HG02970 (cell line): ENCODE measurements at regions not wholly inside any gene's neighbourhood (a gene's known extent, or its start where the extent isn't known, plus 50 kb on each side); places are given as distances from the start of the nearest gene placed in this dataset.
"Not testable (repeated sequence)": the region's sequence is repeated elsewhere in the genome, so short reads cannot be mapped to it uniquely, and the experiment has no call there.

ENCODE experiments used
- ATAC-seq: cut with Tn5 transposase; IDR thresholded peaks from one replicate; pipeline ENCODE4 v1.9.1; 2021; ENCODE audit warnings: mild to moderate bottlenecking, moderate library complexity, moderate number of reproducible peaks; ENCODE audit not compliant: unreplicated experiment, low FRiP score

DNA sequence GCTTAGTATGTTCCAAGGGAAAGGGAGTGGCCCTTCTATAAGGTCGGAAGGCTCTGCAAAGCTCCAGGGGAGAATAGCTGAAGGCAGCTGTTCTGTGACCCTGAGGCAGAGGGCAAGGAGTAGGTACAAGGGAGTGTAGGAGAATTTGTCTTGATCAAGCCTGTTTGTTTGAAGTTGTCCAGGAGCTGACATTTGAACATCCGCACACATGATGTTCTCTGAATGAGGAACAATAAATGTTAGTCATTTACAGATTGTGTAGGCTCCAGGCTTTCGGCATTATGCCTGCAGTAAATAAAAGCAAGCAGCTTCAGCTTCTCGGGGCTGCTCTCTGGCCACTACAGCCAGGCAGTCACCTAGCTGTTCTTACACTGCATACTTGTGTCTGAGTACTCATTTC is 52.7 kb downstream of the CTAGE6 start:
- not testable (repeated sequence) for ATAC-seq

DNA sequence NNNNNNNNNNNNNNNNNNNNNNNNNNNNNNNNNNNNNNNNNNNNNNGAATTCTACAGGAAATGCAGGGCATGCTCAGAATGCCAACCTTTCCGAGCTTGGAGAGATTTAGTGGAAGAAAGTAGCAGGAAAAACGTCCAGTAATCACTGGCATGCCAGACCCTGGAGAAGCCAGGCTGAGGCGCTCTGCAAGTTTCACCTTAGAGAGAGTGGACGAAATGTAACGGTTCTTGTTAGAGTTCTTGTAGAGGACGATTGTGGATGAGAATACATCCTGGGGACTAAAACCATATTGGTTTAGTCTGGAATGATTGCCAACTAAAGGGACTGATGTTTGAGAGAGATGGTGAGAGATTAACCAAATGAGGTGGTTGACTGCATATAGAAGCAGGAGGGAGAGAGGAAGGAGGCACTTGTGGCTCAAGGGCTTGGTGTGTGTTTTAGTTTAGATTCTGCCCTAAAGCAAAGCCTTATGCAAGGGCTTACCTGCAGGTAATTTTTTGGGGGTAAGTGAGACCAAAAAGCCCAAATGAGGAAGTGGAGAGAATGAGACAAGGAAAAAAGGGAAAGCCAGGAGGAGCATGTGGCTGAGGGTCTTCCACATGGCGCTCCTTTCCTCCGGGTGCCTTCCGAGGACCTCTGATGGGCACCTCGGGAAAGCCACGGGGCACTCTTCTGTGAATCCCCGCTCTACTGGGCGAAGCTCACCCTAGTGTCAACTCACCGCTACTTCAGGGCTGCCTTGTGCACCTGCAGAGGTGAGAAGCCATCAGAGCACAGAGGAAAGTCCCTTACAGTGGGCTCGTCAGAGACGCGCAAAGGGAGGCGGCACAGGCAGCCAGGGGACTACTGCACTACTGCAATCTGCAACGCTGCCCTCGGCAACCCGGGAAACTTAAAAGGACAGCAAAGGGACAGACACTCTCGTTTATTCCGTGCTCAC is 56.5 kb downstream of the CTAGE6 start:
- peak; percentile 100 for ATAC-seq
